ENCODE measurements at regions not wholly inside any gene's neighbourhood (a gene's known extent, or its start where the extent isn't known, plus 50 kb on each side); places are given as distances from the start of the nearest gene placed in this dataset.
"Not testable (repeated sequence)": the region's sequence is repeated elsewhere in the genome, so short reads cannot be mapped to it uniquely, and the experiment has no call there.

GRCh38 chr6:44039191-44039719 is 88.0 kb downstream of the MRPL14 start:
- Histone ChIP-seq H3K27me3 (ENCODE audit: control insufficient read depth, insufficient read depth, low read length) (no peaks in the 10 kb centered on the region), H3K27ac (ENCODE audit: low read length) (no peak overlapping the region), H3K4me1 (ENCODE audit: control insufficient read depth, low read depth, low read length) (peaks cover 20% of the 10 kb centered on the region), H3K36me3 (ENCODE audit: control insufficient read depth, low read depth, low read length) (no peaks in the 10 kb centered on the region), H3K9ac (ENCODE audit: low read length) (no peak overlapping the region), H3K4me3 (ENCODE audit: low read length) (no peak overlapping the region), H3K9me3 (ENCODE audit: control insufficient read depth, low read depth, low read length) (no peaks in the 10 kb centered on the region)

DNA sequence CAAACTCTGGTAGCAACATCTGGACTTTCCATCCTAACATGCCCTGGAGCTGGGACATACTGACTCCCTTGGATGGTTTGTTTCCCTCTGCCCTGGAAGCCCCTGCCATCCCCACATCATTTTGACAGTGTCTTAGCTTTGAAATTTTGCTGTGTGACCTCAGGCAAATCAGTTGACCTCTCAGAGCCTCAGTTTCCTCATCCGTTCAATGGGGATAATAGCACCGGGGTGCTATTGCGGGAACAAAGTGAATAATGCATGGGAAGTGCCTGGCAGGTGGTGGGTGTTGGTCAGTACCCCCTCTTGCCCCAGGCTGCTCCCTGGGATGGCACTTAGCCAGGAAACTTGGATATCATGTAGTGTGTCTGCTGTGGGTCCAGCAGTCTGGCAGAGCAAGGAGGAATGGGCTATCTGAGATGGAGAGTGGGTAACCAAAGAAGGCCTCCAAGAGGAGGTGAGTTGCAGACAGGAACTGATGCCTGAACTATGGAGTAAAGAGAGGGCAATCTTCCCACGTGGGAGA is 88.6 kb downstream of the MRPL14 start:
- Histone ChIP-seq H3K9ac (ENCODE audit: low read length) (no peak overlapping the region), H3K27me3 (ENCODE audit: control insufficient read depth, insufficient read depth, low read length) (no peaks in the 10 kb centered on the region), H3K4me1 (ENCODE audit: control insufficient read depth, low read depth, low read length) (peaks cover 15% of the 10 kb centered on the region), H3K9me3 (ENCODE audit: control insufficient read depth, low read depth, low read length) (no peaks in the 10 kb centered on the region), H3K36me3 (ENCODE audit: control insufficient read depth, low read depth, low read length) (no peaks in the 10 kb centered on the region), H3K27ac (ENCODE audit: low read length) (no peak overlapping the region), H3K4me3 (ENCODE audit: low read length) (no peak overlapping the region)

DNA sequence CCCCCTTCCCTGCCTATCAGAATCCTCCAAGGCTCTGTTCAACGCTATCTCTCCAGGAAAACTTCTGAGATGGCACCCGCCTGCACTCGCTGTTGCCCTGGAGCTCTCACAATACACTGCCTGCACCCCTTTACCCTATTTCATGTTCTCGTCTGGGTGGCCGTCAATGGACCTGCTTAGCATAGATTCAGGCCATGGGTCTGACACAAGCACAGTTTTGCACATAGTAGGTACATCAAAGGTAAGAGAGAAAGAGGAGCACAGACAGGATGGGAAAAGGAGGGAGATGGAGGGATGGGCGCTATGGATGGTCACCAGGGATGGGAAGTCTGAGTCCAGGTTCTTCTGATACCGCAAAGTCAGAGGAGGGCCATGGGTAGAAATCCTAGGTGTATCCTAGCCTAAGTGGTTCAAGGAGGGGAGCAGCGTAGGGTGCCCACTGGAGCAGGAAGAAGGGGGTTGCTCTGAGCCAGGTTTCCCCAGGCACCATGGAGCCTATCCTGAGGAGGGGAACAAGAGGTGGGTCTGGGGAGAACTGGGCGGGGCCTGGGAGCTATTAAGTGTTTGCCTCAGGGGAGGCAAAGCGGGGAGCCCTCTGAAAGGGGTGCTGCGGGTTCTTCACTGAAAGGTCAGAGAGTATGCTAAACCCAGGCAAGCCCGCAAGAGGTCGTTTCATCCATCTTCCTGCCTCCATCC is 89.3 kb downstream of the MRPL14 start:
- H3K36me3 ChIP-seq (ENCODE audit: control insufficient read depth, low read depth, low read length) = no peaks in the 10 kb centered on the region
- no peak overlapping the region for H3K9ac ChIP-seq (ENCODE audit: low read length)

GRCh38 chr6:44037276-44037675 is 90.0 kb downstream of the MRPL14 start:
- H3K4me1 ChIP-seq (ENCODE audit: control insufficient read depth, low read depth, low read length); H3K9me3 ChIP-seq (ENCODE audit: control insufficient read depth, low read depth, low read length); H3K27ac ChIP-seq (ENCODE audit: low read length); H3K4me3 ChIP-seq (ENCODE audit: low read length); H3K9ac ChIP-seq (ENCODE audit: low read length); H3K27me3 ChIP-seq (ENCODE audit: control insufficient read depth, insufficient read depth, low read length); H3K36me3 ChIP-seq (ENCODE audit: control insufficient read depth, low read depth, low read length): not testable (repeated sequence)

More for the DNA sequence above, 89.3 kb downstream of the MRPL14 start:
- no peak overlapping the region for H3K27ac ChIP-seq (ENCODE audit: low read length)
- peaks cover 9% of the 10 kb centered on the region for H3K4me1 ChIP-seq (ENCODE audit: control insufficient read depth, low read depth, low read length)
- H3K4me3 ChIP-seq (ENCODE audit: low read length) = no peak overlapping the region
- no peaks in the 10 kb centered on the region for H3K27me3 ChIP-seq (ENCODE audit: control insufficient read depth, insufficient read depth, low read length)
- H3K9me3 ChIP-seq (ENCODE audit: control insufficient read depth, low read depth, low read length) = no peaks in the 10 kb centered on the region

DNA sequence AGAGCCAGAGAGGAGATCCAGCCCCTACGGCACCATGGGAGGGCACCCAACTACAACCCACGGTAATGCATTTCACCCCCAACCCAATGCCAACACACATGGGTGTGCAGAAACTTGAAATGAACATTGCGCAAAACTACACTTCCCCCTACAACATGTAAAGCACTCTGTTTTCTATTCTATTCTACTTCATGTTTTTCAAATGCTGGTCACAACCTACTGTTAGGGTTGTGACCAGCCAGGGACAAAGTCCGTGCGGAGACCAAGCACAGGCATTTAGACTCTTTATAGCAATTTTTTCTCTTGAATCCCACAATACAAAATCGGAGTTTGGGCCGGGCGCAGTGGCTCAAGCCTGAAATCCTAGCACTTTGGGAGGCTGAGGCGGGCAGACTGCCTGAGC is 90.6 kb downstream of the MRPL14 start:
- Histone ChIP-seq H3K27ac (ENCODE audit: low read length) (no peak overlapping the region), H3K4me3 (ENCODE audit: low read length) (no peak overlapping the region), H3K4me1 (ENCODE audit: control insufficient read depth, low read depth, low read length) (peaks cover 3% of the 10 kb centered on the region), H3K27me3 (ENCODE audit: control insufficient read depth, insufficient read depth, low read length) (no peaks in the 10 kb centered on the region), H3K9me3 (ENCODE audit: control insufficient read depth, low read depth, low read length) (no peaks in the 10 kb centered on the region), H3K9ac (ENCODE audit: low read length) (no peak overlapping the region), H3K36me3 (ENCODE audit: control insufficient read depth, low read depth, low read length) (no peaks in the 10 kb centered on the region)

DNA sequence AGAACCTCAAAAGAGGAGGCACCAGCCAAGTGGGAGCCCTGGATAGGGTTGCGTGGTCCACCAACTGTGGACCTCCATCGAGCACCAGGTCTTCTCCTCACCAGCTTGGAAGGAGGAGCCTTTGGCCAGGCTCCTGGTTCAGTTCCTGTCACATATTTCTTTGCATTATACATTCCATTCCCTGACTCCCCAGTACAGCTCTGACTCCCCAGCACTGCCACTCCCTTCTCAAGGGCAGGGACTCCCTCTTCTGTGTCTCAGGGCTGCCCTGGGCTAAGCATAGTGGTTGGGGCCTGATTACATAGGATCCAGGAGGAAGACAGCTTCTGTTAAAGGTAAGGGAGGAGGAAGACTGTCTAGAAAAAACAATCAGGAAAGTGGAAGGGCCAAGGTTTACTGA is 91.1 kb downstream of the MRPL14 start:
- Histone ChIP-seq H3K27ac (ENCODE audit: low read length) (no peak overlapping the region), H3K9ac (ENCODE audit: low read length) (no peak overlapping the region), H3K9me3 (ENCODE audit: control insufficient read depth, low read depth, low read length) (no peaks in the 10 kb centered on the region)

GRCh38 chr6:44035621-44036020 is 91.6 kb downstream of the MRPL14 start:
- no peaks in the 10 kb centered on the region for H3K4me1 ChIP-seq (ENCODE audit: control insufficient read depth, low read depth, low read length)
- H3K36me3 ChIP-seq (ENCODE audit: control insufficient read depth, low read depth, low read length) = no peaks in the 10 kb centered on the region
- no peak overlapping the region for H3K27ac ChIP-seq (ENCODE audit: low read length)
- H3K9ac ChIP-seq (ENCODE audit: low read length) = no peak overlapping the region
- no peak overlapping the region for H3K4me3 ChIP-seq (ENCODE audit: low read length)
- H3K9me3 ChIP-seq (ENCODE audit: control insufficient read depth, low read depth, low read length) = no peaks in the 10 kb centered on the region
- no peaks in the 10 kb centered on the region for H3K27me3 ChIP-seq (ENCODE audit: control insufficient read depth, insufficient read depth, low read length)

More for the DNA sequence above, 91.1 kb downstream of the MRPL14 start:
- H3K4me3 ChIP-seq (ENCODE audit: low read length) = no peak overlapping the region
- H3K36me3 ChIP-seq (ENCODE audit: control insufficient read depth, low read depth, low read length) = no peaks in the 10 kb centered on the region
- H3K27me3 ChIP-seq (ENCODE audit: control insufficient read depth, insufficient read depth, low read length) = no peaks in the 10 kb centered on the region
- no peaks in the 10 kb centered on the region for H3K4me1 ChIP-seq (ENCODE audit: control insufficient read depth, low read depth, low read length)

DNA sequence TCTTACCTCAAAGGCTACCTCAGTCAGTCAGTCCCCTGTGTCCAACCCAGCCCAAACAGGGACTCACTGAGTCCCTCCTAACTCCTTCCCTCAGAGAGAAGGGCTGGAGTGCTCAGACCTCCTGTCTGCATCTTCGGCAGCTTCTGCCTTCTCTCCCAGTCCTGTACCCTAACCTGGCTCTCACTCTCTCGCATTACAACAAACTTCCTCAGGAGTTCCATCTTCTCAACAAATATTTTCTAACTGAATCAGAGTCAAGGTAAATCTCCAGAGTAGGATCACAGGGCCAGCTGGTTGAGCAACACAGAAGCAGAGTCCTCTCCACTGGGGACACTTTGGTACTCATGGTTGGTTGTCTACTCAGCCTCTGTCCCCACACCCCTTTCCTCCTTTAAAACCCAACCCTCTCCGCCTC is 92.3 kb downstream of the MRPL14 start:
- Histone ChIP-seq H3K36me3 (ENCODE audit: control insufficient read depth, low read depth, low read length) (no peaks in the 10 kb centered on the region), H3K4me1 (ENCODE audit: control insufficient read depth, low read depth, low read length) (no peaks in the 10 kb centered on the region), H3K27ac (ENCODE audit: low read length) (no peak overlapping the region), H3K27me3 (ENCODE audit: control insufficient read depth, insufficient read depth, low read length) (no peaks in the 10 kb centered on the region), H3K4me3 (ENCODE audit: low read length) (no peak overlapping the region), H3K9ac (ENCODE audit: low read length) (no peak overlapping the region), H3K9me3 (ENCODE audit: control insufficient read depth, low read depth, low read length) (no peaks in the 10 kb centered on the region)

GRCh38 chr6:44034391-44034861 is 92.8 kb downstream of the MRPL14 start:
- Histone ChIP-seq H3K27ac (ENCODE audit: low read length) (no peak overlapping the region), H3K4me3 (ENCODE audit: low read length) (no peak overlapping the region), H3K36me3 (ENCODE audit: control insufficient read depth, low read depth, low read length) (no peaks in the 10 kb centered on the region), H3K4me1 (ENCODE audit: control insufficient read depth, low read depth, low read length) (no peaks in the 10 kb centered on the region), H3K9ac (ENCODE audit: low read length) (no peak overlapping the region), H3K27me3 (ENCODE audit: control insufficient read depth, insufficient read depth, low read length) (no peaks in the 10 kb centered on the region), H3K9me3 (ENCODE audit: control insufficient read depth, low read depth, low read length) (no peaks in the 10 kb centered on the region)

DNA sequence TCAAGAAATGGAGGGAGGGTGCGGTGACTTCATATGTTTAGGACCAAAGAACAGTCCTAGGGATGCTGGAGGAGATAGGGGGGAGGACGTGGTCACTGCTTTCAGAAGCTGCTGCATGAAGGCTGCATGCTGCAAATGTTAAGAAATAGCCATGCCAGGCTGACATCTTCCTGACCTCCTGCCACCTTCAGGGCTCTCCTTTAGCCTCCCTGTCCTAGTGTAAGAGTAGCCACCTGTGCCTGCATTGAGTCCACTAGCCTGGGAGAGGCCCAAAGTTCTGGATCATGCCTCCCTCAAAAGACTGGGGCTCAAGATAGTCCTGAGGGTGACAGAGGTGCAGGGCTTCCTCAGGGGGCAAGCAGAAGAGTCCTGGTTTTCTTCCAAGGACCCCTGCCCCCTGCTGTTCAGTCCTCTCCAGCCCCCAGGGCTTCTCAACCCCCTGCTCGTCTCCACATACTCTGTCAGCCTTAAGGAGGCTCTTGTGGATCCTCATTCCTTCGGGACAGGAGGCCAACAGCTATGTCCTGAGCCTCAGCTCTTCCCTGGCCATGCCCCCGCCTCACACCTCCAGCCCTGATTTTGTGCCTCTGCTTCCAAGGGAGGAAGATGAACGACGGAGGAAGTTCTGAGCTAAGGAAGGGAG is 96.3 kb downstream of the MRPL14 start:
- Histone ChIP-seq H3K9ac (ENCODE audit: low read length) (no peak overlapping the region), H3K9me3 (ENCODE audit: control insufficient read depth, low read depth, low read length) (no peaks in the 10 kb centered on the region), H3K4me1 (ENCODE audit: control insufficient read depth, low read depth, low read length) (no peaks in the 10 kb centered on the region), H3K27ac (ENCODE audit: low read length) (no peak overlapping the region), H3K36me3 (ENCODE audit: control insufficient read depth, low read depth, low read length) (no peaks in the 10 kb centered on the region), H3K27me3 (ENCODE audit: control insufficient read depth, insufficient read depth, low read length) (no peaks in the 10 kb centered on the region), H3K4me3 (ENCODE audit: low read length) (no peak overlapping the region)

DNA sequence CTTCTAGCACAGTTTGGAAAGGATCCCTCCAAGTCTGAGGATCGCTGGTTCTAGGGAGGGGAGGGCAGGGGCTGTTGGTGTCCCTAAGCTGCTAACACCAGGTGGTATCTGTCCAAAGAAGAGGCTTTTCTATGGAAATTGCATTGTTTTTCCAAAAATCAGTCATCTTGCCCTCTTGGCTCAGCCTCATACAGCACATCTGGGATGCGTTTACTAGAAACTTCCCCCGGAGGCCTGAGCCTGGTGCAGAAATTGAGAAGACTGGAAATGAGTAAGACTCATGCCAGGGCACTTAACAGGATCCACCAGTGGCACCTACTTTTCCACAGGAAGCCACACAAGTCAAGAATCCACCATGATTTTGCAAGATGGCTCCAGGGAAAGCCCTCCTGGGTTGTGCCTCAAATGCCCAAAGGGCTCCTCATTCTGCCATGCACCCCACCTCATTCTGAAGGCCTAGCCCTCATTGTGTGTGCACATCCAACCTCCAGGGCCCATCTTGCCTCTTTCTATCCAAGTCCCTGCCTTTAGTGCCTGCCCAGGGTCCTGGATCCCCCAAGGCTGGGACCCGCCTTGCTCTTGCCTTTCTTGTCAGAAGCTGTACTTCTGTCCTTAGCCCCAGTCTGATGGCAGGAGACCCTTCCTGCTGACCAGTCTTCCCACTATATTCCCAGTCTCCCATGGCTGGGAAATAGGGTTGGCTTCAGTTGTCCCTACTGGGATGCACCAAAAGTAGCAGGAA is 97.6 kb downstream of the MRPL14 start:
- Histone ChIP-seq H3K27me3 (ENCODE audit: control insufficient read depth, insufficient read depth, low read length) (no peaks in the 10 kb centered on the region), H3K4me1 (ENCODE audit: control insufficient read depth, low read depth, low read length) (no peaks in the 10 kb centered on the region), H3K9me3 (ENCODE audit: control insufficient read depth, low read depth, low read length) (no peaks in the 10 kb centered on the region), H3K27ac (ENCODE audit: low read length) (no peak overlapping the region), H3K4me3 (ENCODE audit: low read length) (no peak overlapping the region), H3K9ac (ENCODE audit: low read length) (no peak overlapping the region), H3K36me3 (ENCODE audit: control insufficient read depth, low read depth, low read length) (no peaks in the 10 kb centered on the region)
